Effector memory CD4-positive, alpha-beta T cell (primary cell): ENCODE measurements at regions not wholly inside any gene's neighbourhood (a gene's known extent, or its start where the extent isn't known, plus 50 kb on each side); places are given as distances from the start of the nearest gene placed in this dataset.

Source experiments
- DNase-seq, 3 donors: peaks; one replicate each; pipeline ENCODE4 v3.0.0-alpha.2; 2020
- H3K27ac ChIP-seq: 2 replicates; pipeline ENCODE4 v1.7.0; 2013; ENCODE audit warnings: mild to moderate bottlenecking, low read length, moderate library complexity; ENCODE audit not compliant: insufficient read depth, poor library complexity, severe bottlenecking
- H3K27me3 ChIP-seq: replicated peaks from 2 replicates; pipeline ENCODE4 v1.7.0; 2013; ENCODE audit warnings: mild to moderate bottlenecking, low read length; ENCODE audit not compliant: insufficient read depth, control insufficient read depth, poor library complexity, severe bottlenecking
- H3K36me3 ChIP-seq: 2 replicates; pipeline ENCODE4 v1.7.0; 2013; ENCODE audit warnings: mild to moderate bottlenecking, low read length, moderate library complexity; ENCODE audit not compliant: control insufficient read depth, insufficient read depth
- H3K4me1 ChIP-seq: 2 replicates; pipeline ENCODE4 v1.7.0; 2013; ENCODE audit warnings: low read length, mild to moderate bottlenecking; ENCODE audit not compliant: control insufficient read depth, insufficient read depth, poor library complexity, severe bottlenecking
- H3K4me3 ChIP-seq: 2 replicates; pipeline ENCODE4 v1.7.0; 2013; ENCODE audit warnings: low read length, low read depth, mild to moderate bottlenecking; ENCODE audit not compliant: insufficient read depth, poor library complexity, severe bottlenecking
- H3K9me3 ChIP-seq: 2 replicates; pipeline ENCODE4 v1.7.0; 2013; ENCODE audit warnings: mild to moderate bottlenecking, low read length, moderate library complexity; ENCODE audit not compliant: control insufficient read depth

GRCh38 chr13:99828735-99829134 is 142.8 kb downstream of the ZIC5 start:
- Histone ChIP-seq H3K4me1 (no peaks in the 10 kb centered on the region), H3K9me3 (no peaks in the 10 kb centered on the region), H3K4me3 (no peak overlapping the region), H3K27ac (no peak overlapping the region), H3K27me3 (no peaks in the 10 kb centered on the region), H3K36me3 (no peaks in the 10 kb centered on the region)
- no peak for DNase-seq

GRCh38 chr13:99828123-99828522 is 143.4 kb downstream of the ZIC5 start:
- DNase-seq: no peak
- Histone ChIP-seq H3K27me3 (no peaks in the 10 kb centered on the region), H3K9me3 (no peaks in the 10 kb centered on the region), H3K4me1 (no peaks in the 10 kb centered on the region), H3K4me3 (no peak overlapping the region), H3K27ac (no peak overlapping the region), H3K36me3 (no peaks in the 10 kb centered on the region)

GRCh38 chr13:99827011-99827772 is 144.4 kb downstream of the ZIC5 start:
- H3K4me3 ChIP-seq: no peak overlapping the region
- DNase-seq: no peak
- no peaks in the 10 kb centered on the region for H3K27me3 ChIP-seq
- H3K4me1 ChIP-seq: no peaks in the 10 kb centered on the region
- H3K9me3 ChIP-seq: no peaks in the 10 kb centered on the region
- H3K27ac ChIP-seq: no peak overlapping the region
- H3K36me3 ChIP-seq: no peaks in the 10 kb centered on the region

- H3K4me3 ChIP-seq: no peak overlapping the region
- no peaks in the 10 kb centered on the region for H3K9me3 ChIP-seq
- no peaks in the 10 kb centered on the region for H3K4me1 ChIP-seq
- no peak overlapping the region for H3K27ac ChIP-seq
- H3K27me3 ChIP-seq: no peaks in the 10 kb centered on the region
- no peaks in the 10 kb centered on the region for H3K36me3 ChIP-seq
- DNase-seq: no peak
Measured at GRCh38 chr13:99823961-99824360, 147.6 kb downstream of the ZIC5 start.

GRCh38 chr13:99822820-99823219 is 148.7 kb downstream of the ZIC5 start:
- Histone ChIP-seq H3K4me3 (no peak overlapping the region), H3K27me3 (no peaks in the 10 kb centered on the region), H3K4me1 (no peaks in the 10 kb centered on the region), H3K9me3 (no peaks in the 10 kb centered on the region), H3K36me3 (no peaks in the 10 kb centered on the region), H3K27ac (no peak overlapping the region)
- DNase-seq: no peak

GRCh38 chr13:99821741-99822140 is 149.8 kb downstream of the ZIC5 start:
- H3K4me1 ChIP-seq: no peaks in the 10 kb centered on the region
- no peak overlapping the region for H3K4me3 ChIP-seq
- no peak for DNase-seq
- H3K27me3 ChIP-seq: no peaks in the 10 kb centered on the region
- H3K36me3 ChIP-seq: no peaks in the 10 kb centered on the region
- no peaks in the 10 kb centered on the region for H3K9me3 ChIP-seq
- H3K27ac ChIP-seq: no peak overlapping the region

- Histone ChIP-seq H3K4me3 (no peak overlapping the region), H3K9me3 (no peaks in the 10 kb centered on the region), H3K36me3 (no peaks in the 10 kb centered on the region), H3K4me1 (no peaks in the 10 kb centered on the region), H3K27me3 (no peaks in the 10 kb centered on the region), H3K27ac (no peak overlapping the region)
- no peak for DNase-seq
Measured at GRCh38 chr13:99819967-99820366, 151.6 kb downstream of the ZIC5 start.

- Histone ChIP-seq H3K4me1 (no peaks in the 10 kb centered on the region), H3K4me3 (no peak overlapping the region), H3K9me3 (no peaks in the 10 kb centered on the region), H3K27me3 (no peaks in the 10 kb centered on the region), H3K27ac (no peak overlapping the region), H3K36me3 (no peaks in the 10 kb centered on the region)
- DNase-seq: no peak
Measured at GRCh38 chr13:99816321-99816720, 155.2 kb downstream of the ZIC5 start.

- no peak overlapping the region for H3K27ac ChIP-seq
- H3K36me3 ChIP-seq: no peaks in the 10 kb centered on the region
- H3K4me3 ChIP-seq: no peak overlapping the region
- H3K27me3 ChIP-seq: no peaks in the 10 kb centered on the region
- no peaks in the 10 kb centered on the region for H3K9me3 ChIP-seq
- H3K4me1 ChIP-seq: no peaks in the 10 kb centered on the region
- no peak for DNase-seq
Measured at GRCh38 chr13:99813336-99814095, 158.1 kb downstream of the ZIC5 start.

GRCh38 chr13:99812625-99813024 is 158.9 kb downstream of the ZIC5 start:
- Histone ChIP-seq H3K27ac (no peak overlapping the region), H3K4me3 (no peak overlapping the region), H3K4me1 (no peaks in the 10 kb centered on the region), H3K27me3 (no peaks in the 10 kb centered on the region), H3K36me3 (no peaks in the 10 kb centered on the region), H3K9me3 (no peaks in the 10 kb centered on the region)
- no peak for DNase-seq
